ENCODE measurements at regions not wholly inside any gene's neighbourhood (a gene's known extent, or its start where the extent isn't known, plus 50 kb on each side); places are given as distances from the start of the nearest gene placed in this dataset.

GRCh38 chrX:114127411-114128025 is 456.4 kb upstream of the HTR2C start:
- TF ChIP-seq CTCF (IDR thresholded peaks at IDR 0.05; ENCODE audit: insufficient read depth, low read length) (no peak), SPI1 (IDR thresholded peaks at IDR 0.05; ENCODE audit: borderline replicate concordance, low read depth) (no peak), POLR2AphosphoS5 (IDR thresholded peaks at IDR 0.05; ENCODE audit: low read depth) (no peak), GABPA (IDR thresholded peaks at IDR 0.05; ENCODE audit: low read depth) (no peak)
- TF ChIP-seq, protein P1, sequence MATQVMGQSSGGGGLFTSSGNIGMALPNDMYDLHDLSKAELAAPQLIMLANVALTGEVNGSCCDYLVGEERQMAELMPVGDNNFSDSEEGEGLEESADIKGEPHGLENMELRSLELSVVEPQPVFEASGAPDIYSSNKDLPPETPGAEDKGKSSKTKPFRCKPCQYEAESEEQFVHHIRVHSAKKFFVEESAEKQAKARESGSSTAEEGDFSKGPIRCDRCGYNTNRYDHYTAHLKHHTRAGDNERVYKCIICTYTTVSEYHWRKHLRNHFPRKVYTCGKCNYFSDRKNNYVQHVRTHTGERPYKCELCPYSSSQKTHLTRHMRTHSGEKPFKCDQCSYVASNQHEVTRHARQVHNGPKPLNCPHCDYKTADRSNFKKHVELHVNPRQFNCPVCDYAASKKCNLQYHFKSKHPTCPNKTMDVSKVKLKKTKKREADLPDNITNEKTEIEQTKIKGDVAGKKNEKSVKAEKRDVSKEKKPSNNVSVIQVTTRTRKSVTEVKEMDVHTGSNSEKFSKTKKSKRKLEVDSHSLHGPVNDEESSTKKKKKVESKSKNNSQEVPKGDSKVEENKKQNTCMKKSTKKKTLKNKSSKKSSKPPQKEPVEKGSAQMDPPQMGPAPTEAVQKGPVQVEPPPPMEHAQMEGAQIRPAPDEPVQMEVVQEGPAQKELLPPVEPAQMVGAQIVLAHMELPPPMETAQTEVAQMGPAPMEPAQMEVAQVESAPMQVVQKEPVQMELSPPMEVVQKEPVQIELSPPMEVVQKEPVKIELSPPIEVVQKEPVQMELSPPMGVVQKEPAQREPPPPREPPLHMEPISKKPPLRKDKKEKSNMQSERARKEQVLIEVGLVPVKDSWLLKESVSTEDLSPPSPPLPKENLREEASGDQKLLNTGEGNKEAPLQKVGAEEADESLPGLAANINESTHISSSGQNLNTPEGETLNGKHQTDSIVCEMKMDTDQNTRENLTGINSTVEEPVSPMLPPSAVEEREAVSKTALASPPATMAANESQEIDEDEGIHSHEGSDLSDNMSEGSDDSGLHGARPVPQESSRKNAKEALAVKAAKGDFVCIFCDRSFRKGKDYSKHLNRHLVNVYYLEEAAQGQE (IDR thresholded peaks at IDR 0.05; ENCODE audit: insufficient replicate concordance, low read depth): no peak
- no peak for DNase-seq (ENCODE audit: low read depth in 1 of 2, low spot score in 1 of 2)

GRCh38 chrX:114127005-114127404 is 456.9 kb upstream of the HTR2C start:
- no peaks in the 10 kb centered on the region for H3K27me3 ChIP-seq (ENCODE audit: insufficient read depth, poor library complexity, severe bottlenecking)

More at GRCh38 chrX:114127411-114128025, 456.4 kb upstream of the HTR2C start:
- Histone ChIP-seq H3K27ac (replicated peaks) (no peak overlapping the region), H3K27me3 (ENCODE audit: insufficient read depth, poor library complexity, severe bottlenecking) (no peaks in the 10 kb centered on the region), H3K4me3 (replicated peaks; ENCODE audit: insufficient read depth, low read length) (no peak overlapping the region)

DNA sequence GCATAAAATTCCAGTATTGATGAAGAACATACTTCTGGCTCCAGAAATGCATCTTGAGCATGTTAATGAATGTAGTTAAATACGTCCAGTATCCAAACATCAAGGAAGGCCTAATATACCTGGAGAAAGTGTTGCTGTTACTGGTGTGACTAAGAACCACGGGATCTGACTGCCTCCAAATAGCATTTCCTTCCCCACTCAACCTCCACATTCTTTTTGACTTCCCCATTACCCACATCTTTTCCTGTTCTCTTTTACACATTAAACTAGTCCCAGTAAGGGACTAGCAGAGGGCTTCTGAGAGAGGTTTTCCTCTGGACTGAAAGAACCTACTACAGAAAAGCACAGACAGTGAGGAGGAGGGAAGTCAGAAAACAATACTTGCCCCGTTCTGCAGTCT is 482.8 kb upstream of the HTR2C start:
- Histone ChIP-seq H3K4me3 (replicated peaks; ENCODE audit: insufficient read depth, low read length) (no peak overlapping the region), H3K27ac (replicated peaks) (no peak overlapping the region), H3K27me3 (ENCODE audit: insufficient read depth, poor library complexity, severe bottlenecking) (no peaks in the 10 kb centered on the region)
- no peak for DNase-seq (ENCODE audit: low read depth in 1 of 2, low spot score in 1 of 2)
- TF ChIP-seq CTCF (IDR thresholded peaks at IDR 0.05; ENCODE audit: insufficient read depth, low read length): no peak

More at GRCh38 chrX:114127005-114127404, 456.9 kb upstream of the HTR2C start:
- H3K27ac ChIP-seq (replicated peaks): no peak overlapping the region
- DNase-seq (ENCODE audit: low read depth in 1 of 2, low spot score in 1 of 2): no peak
- H3K4me3 ChIP-seq (replicated peaks; ENCODE audit: insufficient read depth, low read length): no peak overlapping the region
- TF ChIP-seq CTCF (IDR thresholded peaks at IDR 0.05; ENCODE audit: insufficient read depth, low read length): no peak
- no peak for TF ChIP-seq GABPA (IDR thresholded peaks at IDR 0.05; ENCODE audit: low read depth)

GRCh38 chrX:114097866-114098265 is 486.0 kb upstream of the HTR2C start:
- H3K4me3 ChIP-seq (replicated peaks; ENCODE audit: insufficient read depth, low read length): no peak overlapping the region
- no peaks in the 10 kb centered on the region for H3K27me3 ChIP-seq (ENCODE audit: insufficient read depth, poor library complexity, severe bottlenecking)
- TF ChIP-seq GABPA (IDR thresholded peaks at IDR 0.05; ENCODE audit: low read depth) (no peak), CTCF (IDR thresholded peaks at IDR 0.05; ENCODE audit: insufficient read depth, low read length) (no peak), POLR2AphosphoS5 (IDR thresholded peaks at IDR 0.05; ENCODE audit: low read depth) (no peak), SPI1 (IDR thresholded peaks at IDR 0.05; ENCODE audit: borderline replicate concordance, low read depth) (no peak)
- TF ChIP-seq, protein P1 (IDR thresholded peaks at IDR 0.05; ENCODE audit: insufficient replicate concordance, low read depth): no peak
- H3K27ac ChIP-seq (replicated peaks): no peak overlapping the region
- DNase-seq (ENCODE audit: low read depth in 1 of 2, low spot score in 1 of 2): no peak
